K562 (cell line): ENCODE measurements at regions not wholly inside any gene's neighbourhood (a gene's known extent, or its start where the extent isn't known, plus 50 kb on each side); places are given as distances from the start of the nearest gene placed in this dataset.

Experiments
- ATAC-seq: fragments of 200-7000 bp; cut with Tn5 transposase; 3 replicates; pipeline ENCODE4 v1.9.1; 2020; ENCODE audit warnings: moderate library complexity
- BruUV-seq: library from RNA; stranded (reverse); fragments of 400-500 nt; replicated peaks from 2 replicates; lab custom pipeline; 2021; lab: Mats Ljungman, UMichigan
- CTCF ChIA-PET: fragments of 300-600 bp; formaldehyde crosslinking; extraction: SDS; loops from one replicate; lab custom pipeline; 2021; ENCODE audit warnings: low intra/inter-chr PET ratio; lab: Yijun Ruan, JAX
- POLR2A ChIA-PET: fragments of 300-600, 350-650 bp; sonication (Branson Sonifier 250); formaldehyde crosslinking; extraction: SDS; loops from one replicate; lab custom pipeline; 2021; ENCODE audit warnings: antibody characterized with exemption, inconsistent platforms; lab: Yijun Ruan, JAX
- DNase-seq, 4 experiments: peaks; one replicate each; pipeline versions ENCODE4 v3.0.0 to v3.0.0-alpha.2; 2011 to 2018; ENCODE audit warnings: low spot score in 3 of 4, mixed read lengths in 3 of 4; ENCODE audit errors: extremely low read depth in 1 of 4
- FAIRE-seq: peaks from 2 replicates; lab custom pipeline; 2011; peaks lifted over from hg19 to GRCh38; lab: Jason Lieb, UNC
- H2AFZ ChIP-seq: 2 replicates; pipeline ENCODE4 v1.6.0; 2011; ENCODE audit warnings: low read depth, low read length, control low read depth, inconsistent platforms
- H3K27ac ChIP-seq: fragments of 200-600 bp; 3 replicates; pipeline ENCODE4 v1.8.0; 2011; ENCODE audit warnings: low read depth, mild to moderate bottlenecking, control low read depth, inconsistent platforms, low read length, moderate library complexity, mixed read lengths; ENCODE audit errors: extremely low read depth
- H3K27me3 ChIP-seq, 2 experiments: fragments of 300-600 bp in 1 of 2; 2 replicates in 1 of 2; 3 replicates in 1 of 2; pipeline versions ENCODE4 v1.6.0 to v1.8.0; 2011; ENCODE audit warnings: inconsistent platforms in 2 of 2, low read length in 2 of 2, mild to moderate bottlenecking in 1 of 2, mixed read lengths in 1 of 2, moderate library complexity in 1 of 2; ENCODE audit not compliant: control insufficient read depth in 2 of 2, insufficient read depth in 2 of 2
- H3K36me3 ChIP-seq: fragments of 300-600 bp; 3 replicates; pipeline ENCODE4 v1.8.0; 2011; ENCODE audit warnings: mild to moderate bottlenecking, low read length, inconsistent platforms; ENCODE audit not compliant: control insufficient read depth, insufficient read depth
- H3K4me1 ChIP-seq, 2 experiments: fragments of 200-600 bp in 1 of 2; replicated peaks in 1 of 2; 2 replicates in 1 of 2; 3 replicates in 1 of 2; pipeline versions ENCODE4 v1.5.1 to v1.8.0; 2011; ENCODE audit warnings: inconsistent platforms in 2 of 2, low read length in 2 of 2, mild to moderate bottlenecking in 1 of 2, mixed read lengths in 1 of 2, moderate library complexity in 1 of 2; ENCODE audit not compliant: control insufficient read depth in 2 of 2, insufficient read depth in 2 of 2
- H3K4me2 ChIP-seq: 2 replicates; pipeline ENCODE4 v1.6.1; 2011; ENCODE audit warnings: low read length, control low read depth, inconsistent platforms, mixed read lengths; ENCODE audit not compliant: insufficient read depth
- H3K4me3 ChIP-seq: fragments of 200-600 bp; sonication (generic), shearing (Covaris generic); 2 replicates; pipeline ENCODE4 v1.5.1; 2016; ENCODE audit warnings: control low read depth, inconsistent platforms
- H3K79me2 ChIP-seq: fragments of 200-600 bp; 3 replicates; pipeline ENCODE4 v1.8.0; 2011; ENCODE audit warnings: low read length, inconsistent platforms; ENCODE audit not compliant: control insufficient read depth, insufficient read depth
- H3K9ac ChIP-seq, 2 experiments: 2 replicates each; pipeline versions ENCODE4 v1.6.0 to v1.6.1; 2011; ENCODE audit warnings: low read depth in 2 of 2, low read length in 2 of 2, control low read depth in 1 of 2, inconsistent platforms in 1 of 2, mild to moderate bottlenecking in 1 of 2, mixed read lengths in 1 of 2; ENCODE audit not compliant: insufficient read depth in 1 of 2
- H3K9me1 ChIP-seq: one replicate; pipeline ENCODE4 v1.6.0; 2011; ENCODE audit warnings: inconsistent platforms, mild to moderate bottlenecking, low read length, moderate library complexity; ENCODE audit not compliant: control insufficient read depth, insufficient read depth
- H3K9me3 ChIP-seq: replicated peaks from 2 replicates; pipeline ENCODE4 v1.5.1; 2011; ENCODE audit warnings: low read depth, low read length, inconsistent platforms; ENCODE audit not compliant: control insufficient read depth, insufficient read depth
- H4K20me1 ChIP-seq: replicated peaks from 2 replicates; pipeline ENCODE4 v1.6.1; 2011; ENCODE audit warnings: low read length, inconsistent platforms, mixed read lengths; ENCODE audit not compliant: control insufficient read depth, insufficient read depth
- ADNP ChIP-seq: fragments of 200-800 bp; sonication (Bioruptor generic); IDR thresholded peaks from 2 replicates; pipeline ENCODE4 v1.6.1; 2016; ENCODE audit warnings: missing genetic modification characterization, missing compliant biosample characterization
- ESRRA ChIP-seq: fragments of 450-650 bp; IDR thresholded peaks from 2 replicates; pipeline ENCODE4 v1.6.1; 2014; ENCODE audit warnings: low read depth, mild to moderate bottlenecking, moderate library complexity, borderline replicate concordance
- EZH2 ChIP-seq: IDR thresholded peaks from 2 replicates; pipeline ENCODE4 v1.6.1; 2012; ENCODE audit warnings: low read depth, mild to moderate bottlenecking, inconsistent platforms, low read length, borderline replicate concordance
- FOXO4 ChIP-seq: fragments of 450-650 bp; formaldehyde crosslinking; IDR thresholded peaks from 2 replicates; pipeline ENCODE4 v1.4.0; 2020; ENCODE audit warnings: mild to moderate bottlenecking, moderate library complexity
- LCOR ChIP-seq: sonication (generic); formaldehyde crosslinking; IDR thresholded peaks from 2 replicates; pipeline ENCODE4 v1.8.0; 2022; ENCODE audit warnings: mild to moderate bottlenecking, missing genetic modification reagents
- MECOM ChIP-seq: fragments of 250-450 bp; sonication (Bioruptor Pico); IDR thresholded peaks from 2 replicates; pipeline ENCODE4 v1.8.0; 2022; ENCODE audit warnings: inconsistent platforms
- MEF2A ChIP-seq: IDR thresholded peaks from 2 replicates; pipeline ENCODE4 v1.6.1; 2011; ENCODE audit warnings: low read depth, mild to moderate bottlenecking, low read length, moderate library complexity; ENCODE audit not compliant: control insufficient read depth
- NCOR1 ChIP-seq: fragments of 450-650 bp; IDR thresholded peaks from 2 replicates; pipeline ENCODE4 v1.6.1; 2016; ENCODE audit warnings: mild to moderate bottlenecking, moderate library complexity
- NFRKB ChIP-seq: fragments of 450-650 bp; IDR thresholded peaks from 2 replicates; pipeline ENCODE4 v1.6.1; 2016; ENCODE audit warnings: low read depth
- PBX2 ChIP-seq, 2 experiments: IDR thresholded peaks in 1 of 2; conservative IDR thresholded peaks in 1 of 2; 2 replicates each; pipeline ENCODE4 v1.6.1; 2016; ENCODE audit warnings: low read depth in 2 of 2, mild to moderate bottlenecking in 1 of 2, missing compliant biosample characterization in 1 of 2, missing genetic modification characterization in 1 of 2, moderate library complexity in 1 of 2
- SRSF3 ChIP-seq: fragments of 200-400 bp; formaldehyde crosslinking; IDR thresholded peaks from 2 replicates; pipeline ENCODE4 v1.6.1; 2016; ENCODE audit warnings: mild to moderate bottlenecking, low read length, moderate library complexity; ENCODE audit not compliant: insufficient read depth
- STAT6 ChIP-seq: sonication (generic); formaldehyde crosslinking; IDR thresholded peaks from 2 replicates; pipeline ENCODE4 v1.8.1; 2023; ENCODE audit warnings: mild to moderate bottlenecking, missing genetic modification reagents
- TFAM ChIP-seq: fragments of 250-450 bp; sonication (Bioruptor Pico); conservative IDR thresholded peaks from 2 replicates; pipeline ENCODE4 v1.5.0; 2021; ENCODE audit warnings: mild to moderate bottlenecking, moderate library complexity
- ZNF174 ChIP-seq: fragments of 250-450 bp; sonication (Bioruptor Pico); IDR thresholded peaks from 2 replicates; pipeline ENCODE4 v1.4.0; 2020; ENCODE audit warnings: mild to moderate bottlenecking
- ZNF197 ChIP-seq: fragments of 200-800 bp; sonication (Bioruptor generic); IDR thresholded peaks from 2 replicates; pipeline ENCODE4 v1.6.1; 2016; ENCODE audit warnings: low read depth, missing genetic modification characterization, missing compliant biosample characterization
- ZNF384 ChIP-seq: IDR thresholded peaks from 2 replicates; pipeline ENCODE4 v1.6.1; 2012; ENCODE audit warnings: low read depth, low read length, improper control_type of control experiment
- WGBS: fragments of 100-300 bp; shearing (Covaris generic); methylation state at CpG from one replicate; pipeline ENCODE4 v1.1.6; 2016; ENCODE audit warnings: low coverage, mixed read lengths; ENCODE audit not compliant: insufficient coverage; ENCODE audit errors: missing lambda C conversion rate; 5-methylcytosine and 5-hydroxymethylcytosine counted together
- in situ Hi-C: fragments of 300-500 bp; cut with MboI; formaldehyde crosslinking; loops from 4 replicates; pipeline ENCODE4 v1.15.0; 2018; ENCODE audit warnings: inconsistent platforms, mixed read lengths
- intact Hi-C: fragments of 100-400 bp; cut with micrococcal nuclease; formaldehyde crosslinking; loops from 2 replicates; pipeline ENCODE4 v1.14.2; 2022
- TF ChIP-seq, protein P1 (sequence below), 2 experiments: fragments of 250-450 bp in 1 of 2; fragments of 450-650 bp in 1 of 2; sonication (Bioruptor Pico) in 1 of 2; IDR thresholded peaks; 2 replicates each; pipeline versions ENCODE4 v1.6.1 to v1.8.0; 2016 to 2021; ENCODE audit warnings: mild to moderate bottlenecking in 2 of 2, moderate library complexity in 2 of 2, missing compliant biosample characterization in 1 of 2, missing genetic modification characterization in 1 of 2

DNA sequence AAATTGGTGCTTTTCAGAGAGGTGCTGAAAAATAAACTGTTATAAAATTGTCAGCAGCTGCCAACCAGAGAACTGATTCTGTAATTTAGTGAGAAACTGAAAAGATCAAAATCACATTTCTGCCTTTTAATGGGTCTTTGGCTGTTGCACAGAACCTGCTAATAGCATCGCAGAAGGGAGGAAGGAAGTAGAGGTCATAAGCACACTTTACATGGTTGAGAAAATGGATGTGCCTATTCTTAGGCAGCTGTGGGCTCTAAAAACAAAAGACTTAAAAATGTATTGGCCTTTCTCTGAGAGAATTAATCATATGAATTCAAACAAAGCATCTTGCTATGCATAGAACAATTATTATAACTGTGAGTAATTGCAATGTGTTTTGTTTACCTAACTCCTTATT is 1186.9 kb downstream of the DSC3 start:
- Histone ChIP-seq H3K4me3 (no peak overlapping the region), H3K27me3 (no peaks in the 10 kb centered on the region), H3K27ac (no peak overlapping the region), H3K9me3 (no peaks in the 10 kb centered on the region), H3K9ac (no peak overlapping the region), H4K20me1 (no peaks in the 10 kb centered on the region), H3K9me1 (no peaks in the 10 kb centered on the region), H3K4me1 (no peaks in the 10 kb centered on the region), H3K4me2 (no peak overlapping the region), H2AFZ (no peak overlapping the region), H3K79me2 (no peaks in the 10 kb centered on the region), H3K36me3 (no peaks in the 10 kb centered on the region)
- no TSS peak for BruUV-seq
- WGBS: 6% methylated on average over 1 of the region's 1 CpG
- FAIRE-seq: no peak
- in situ Hi-C loops: no loop called here
- ChIA-PET CTCF (no interaction called here), POLR2A (no interaction called here)
- intact Hi-C loops: no loop called here
- no peak for DNase-seq
- ATAC-seq: no peak
- TF ChIP-seq TFAM (CRISPR knock-in tag) (no peak), FOXO4 (CRISPR knock-in tag) (no peak), SRSF3 (no peak), STAT6 (CRISPR knock-in tag) (no peak), ZNF384 (no peak), ADNP (tag) (no peak), NCOR1 (no peak), PBX2 (CRISPR knock-in tag; IDR thresholded peaks at IDR 0.05; ENCODE audit: low read depth) (no peak), PBX2 (tag; conservative IDR thresholded peaks at IDR 0.05; ENCODE audit: low read depth) (no peak), ZNF197 (CRISPR knock-in tag) (no peak), MECOM (CRISPR knock-in tag) (no peak), ZNF174 (CRISPR knock-in tag) (no peak), ESRRA (no peak), EZH2 (no peak), LCOR (CRISPR knock-in tag) (no peak), MEF2A (no peak), NFRKB (no peak)
- TF ChIP-seq, protein P1, sequence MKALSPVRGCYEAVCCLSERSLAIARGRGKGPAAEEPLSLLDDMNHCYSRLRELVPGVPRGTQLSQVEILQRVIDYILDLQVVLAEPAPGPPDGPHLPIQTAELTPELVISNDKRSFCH (CRISPR knock-in tag; IDR thresholded peaks at IDR 0.05): no peak
- TF ChIP-seq, protein P1 (tag; IDR thresholded peaks at IDR 0.05): no peak
